Pancreas (tissue), 10 donors: ENCODE measurements at regions not wholly inside any gene's neighbourhood (a gene's known extent, or its start where the extent isn't known, plus 50 kb on each side); places are given as distances from the start of the nearest gene placed in this dataset.

Experiments
- ATAC-seq, 4 donors: fragments of 200-7000 bp; cut with Tn5 transposase; one replicate each; pipeline versions ENCODE4 v1.8.0 to v1.9.1; 2020; ENCODE audit warnings: mild to moderate bottlenecking in 4 of 4, moderate library complexity in 4 of 4
- DNase-seq, 6 donors: peaks; one replicate each; pipeline ENCODE4 v3.0.0-alpha.2; 2020
- FAIRE-seq: peaks from 2 replicates; lab custom pipeline; 2012; peaks lifted over from hg19 to GRCh38; lab: Jason Lieb, UNC
- H3K27ac ChIP-seq, 4 donors: fragments of 200-600 bp; sonication (generic); 1 replicate in 3 of 4; 2 replicates in 1 of 4; pipeline versions ENCODE4 v1.5.0 to v1.8.0; 2020
- H3K27me3 ChIP-seq, 4 donors: fragments of 200-600 bp; one replicate each; pipeline ENCODE4 v1.8.0; 2021
- H3K36me3 ChIP-seq, 3 donors: fragments of 200-600 bp; sonication (generic) in 1 of 3; one replicate each; pipeline versions ENCODE4 v1.5.0 to v1.8.0; 2020 to 2021
- H3K4me1 ChIP-seq, 3 donors: fragments of 200-600 bp; one replicate each; pipeline ENCODE4 v1.8.0; 2021
- H3K4me3 ChIP-seq, 4 donors: fragments of 200-600 bp; sonication (generic) in 2 of 4; one replicate each; pipeline versions ENCODE4 v1.5.0 to v1.8.0; 2020 to 2021
- H3K9me3 ChIP-seq, 4 donors: fragments of 200-600 bp; one replicate each; pipeline ENCODE4 v1.8.0; 2021
- WGBS, 2 donors: extraction: QIAGEN DNeasy Blood & Tissue Kit; methylation state at CpG; one replicate each; pipeline ENCODE4 v1.1.7; 2013; 5-methylcytosine and 5-hydroxymethylcytosine counted together
- intact Hi-C, 3 donors: fragments of 100-400 bp; cut with DNase I; formaldehyde crosslinking; loops; one replicate each; pipeline versions ENCODE4 v1.11.1 to v1.14.2; 2022
- TF ChIP-seq, protein P1 (sequence below), 4 donors: fragments of 200-600 bp; sonication (generic) in 3 of 4; IDR thresholded peaks; one replicate each; pipeline versions ENCODE4 v1.5.0 to v1.8.0; 2021; ENCODE audit warnings: antibody characterized with exemption in 4 of 4
- donor health status: healthy with polysubstance abuse.
- donor health status: DM: no; HTN: no; CAD: no; lungs with moderate emphysema.
- donor health status: DM: no; HTN: no; CAD: no.
- donor health status: control.
- donor health status: control.
- donor health status: Bipolar disorder and iron deficiency.
- donor health status: DM: yes; HTN: yes; CAD: no.
- donor health status: DM: no; HTN: no; CAD: no.
- donor health status: DM: no; HTN: no; CAD: no.
- donor health status: DM: yes; HTN: yes; CAD: no.

GRCh38 chr1:64366821-64367220 is 103.1 kb upstream of the CACHD1 start:
- Histone ChIP-seq H3K27me3 (no peaks in the 10 kb centered on the region), H3K4me1 (no peaks in the 10 kb centered on the region), H3K36me3 (no peaks in the 10 kb centered on the region), H3K9me3 (no peaks in the 10 kb centered on the region), H3K4me3 (no peak overlapping the region), H3K27ac (no peak overlapping the region)
- TF ChIP-seq, protein P1, sequence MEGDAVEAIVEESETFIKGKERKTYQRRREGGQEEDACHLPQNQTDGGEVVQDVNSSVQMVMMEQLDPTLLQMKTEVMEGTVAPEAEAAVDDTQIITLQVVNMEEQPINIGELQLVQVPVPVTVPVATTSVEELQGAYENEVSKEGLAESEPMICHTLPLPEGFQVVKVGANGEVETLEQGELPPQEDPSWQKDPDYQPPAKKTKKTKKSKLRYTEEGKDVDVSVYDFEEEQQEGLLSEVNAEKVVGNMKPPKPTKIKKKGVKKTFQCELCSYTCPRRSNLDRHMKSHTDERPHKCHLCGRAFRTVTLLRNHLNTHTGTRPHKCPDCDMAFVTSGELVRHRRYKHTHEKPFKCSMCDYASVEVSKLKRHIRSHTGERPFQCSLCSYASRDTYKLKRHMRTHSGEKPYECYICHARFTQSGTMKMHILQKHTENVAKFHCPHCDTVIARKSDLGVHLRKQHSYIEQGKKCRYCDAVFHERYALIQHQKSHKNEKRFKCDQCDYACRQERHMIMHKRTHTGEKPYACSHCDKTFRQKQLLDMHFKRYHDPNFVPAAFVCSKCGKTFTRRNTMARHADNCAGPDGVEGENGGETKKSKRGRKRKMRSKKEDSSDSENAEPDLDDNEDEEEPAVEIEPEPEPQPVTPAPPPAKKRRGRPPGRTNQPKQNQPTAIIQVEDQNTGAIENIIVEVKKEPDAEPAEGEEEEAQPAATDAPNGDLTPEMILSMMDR (IDR thresholded peaks at IDR 0.05) = no peak
- ATAC-seq = no peak
- FAIRE-seq = no peak
- 75 to 76% methylated on average over 2 of the region's 2 CpGs for whole genome bisulfite sequencing, 2 donors
- intact Hi-C loops = no loop called here
- no peak for DNase-seq

- ATAC-seq (no peak), FAIRE-seq (no peak), DNase-seq (no peak)
- TF ChIP-seq, protein P1 (IDR thresholded peaks at IDR 0.05) = no peak
- no peak overlapping the region for H3K27ac ChIP-seq
- H3K4me1 ChIP-seq = no peaks in the 10 kb centered on the region
- no peaks in the 10 kb centered on the region for H3K36me3 ChIP-seq
- intact Hi-C loops = no loop called here
- no peaks in the 10 kb centered on the region for H3K27me3 ChIP-seq
- H3K4me3 ChIP-seq = no peak overlapping the region
- no peaks in the 10 kb centered on the region for H3K9me3 ChIP-seq
- 78 to 90% methylated on average over 1 of the region's 1 CpG for WGBS, 2 donors
These were observed 101.6 kb upstream of the CACHD1 start for GRCh38 chr1:64368344-64368743.

DNA sequence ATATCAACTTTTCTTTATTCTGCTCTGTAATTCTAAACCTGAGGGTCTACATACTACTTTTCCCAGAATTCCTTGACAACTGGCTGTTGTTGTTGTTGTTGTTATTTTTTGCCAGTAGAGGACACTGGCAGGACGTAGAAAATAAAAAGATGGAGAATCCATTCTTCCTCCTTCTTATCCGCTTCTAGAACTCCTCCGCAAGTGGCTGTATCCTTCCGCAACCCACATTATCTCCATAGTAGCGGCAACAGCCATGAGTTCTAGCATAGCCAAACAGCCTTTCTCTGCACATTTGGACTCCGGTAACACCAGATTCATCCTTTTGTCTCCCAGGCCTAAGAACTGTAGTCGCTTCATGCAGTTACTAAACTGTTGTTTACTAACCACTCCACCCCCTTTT is 91.1 kb upstream of the CACHD1 start:
- FAIRE-seq = no peak
- no peak for ATAC-seq

DNA sequence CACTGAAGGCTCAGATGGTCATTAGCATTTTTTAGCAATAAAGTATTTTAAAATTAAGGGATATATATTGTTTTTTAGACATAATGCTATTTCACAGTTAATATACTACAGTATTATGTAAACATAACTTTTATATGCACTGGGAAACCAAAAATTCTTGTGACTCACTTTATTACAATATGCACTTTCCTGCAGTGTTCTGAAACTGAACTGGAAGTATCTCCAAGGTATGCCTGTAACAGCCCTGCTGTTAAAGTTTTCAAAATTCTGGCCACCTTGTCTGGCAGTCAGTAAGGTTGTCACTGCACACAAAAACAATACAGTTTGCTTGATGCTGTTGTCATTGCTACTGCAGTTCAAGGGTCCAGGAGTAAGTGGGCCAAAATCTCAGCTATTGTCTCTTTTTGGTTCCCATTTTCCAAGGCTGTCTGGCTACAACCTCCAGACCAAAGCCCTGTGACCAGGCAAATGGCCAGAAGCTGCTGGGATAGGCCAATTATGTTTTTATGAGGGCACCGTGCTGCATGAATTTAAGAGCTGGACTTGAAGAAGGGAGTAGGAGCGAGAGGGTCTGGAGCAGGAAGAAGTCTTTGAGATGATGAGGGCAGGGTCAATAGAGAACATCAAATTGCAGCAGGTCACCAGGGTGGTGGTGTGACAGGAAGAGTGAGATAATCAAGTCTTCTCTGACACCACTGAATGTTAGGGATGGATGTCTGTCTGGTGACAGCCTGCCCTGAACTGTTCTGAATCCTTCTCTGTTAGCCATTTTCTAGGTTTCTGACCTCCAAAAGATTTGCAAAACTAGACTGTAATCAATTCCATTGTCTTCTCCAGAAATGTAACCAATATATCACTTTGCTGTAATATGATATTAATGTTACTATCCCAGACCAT is 82.3 kb upstream of the CACHD1 start:
- 77 to 89% methylated on average over 2 of the region's 2 CpGs for WGBS, 2 donors
- Histone ChIP-seq H3K4me1 (no peaks in the 10 kb centered on the region), H3K36me3 (no peaks in the 10 kb centered on the region), H3K4me3 (no peak overlapping the region), H3K27ac (no peak overlapping the region), H3K9me3 (no peaks in the 10 kb centered on the region), H3K27me3 (no peaks in the 10 kb centered on the region)
- TF ChIP-seq, protein P1 (IDR thresholded peaks at IDR 0.05) = no peak
- intact Hi-C loops = no loop called here
- ATAC-seq (no peak), DNase-seq (no peak), FAIRE-seq (no peak)

More for the DNA sequence above, 91.1 kb upstream of the CACHD1 start:
- TF ChIP-seq, protein P1 (IDR thresholded peaks at IDR 0.05) = no peak
- H3K4me1 ChIP-seq = no peaks in the 10 kb centered on the region
- no peaks in the 10 kb centered on the region for H3K36me3 ChIP-seq
- no peak overlapping the region for H3K4me3 ChIP-seq
- DNase-seq = no peak
- H3K27ac ChIP-seq = no peak overlapping the region
- H3K27me3 ChIP-seq = no peaks in the 10 kb centered on the region
- WGBS, 2 donors = 83 to 87% methylated on average over 7 of the region's 7 CpGs
- no peaks in the 10 kb centered on the region for H3K9me3 ChIP-seq
- intact Hi-C loops = no loop called here

- Histone ChIP-seq H3K27me3 (no peaks in the 10 kb centered on the region), H3K27ac (no peak overlapping the region), H3K4me3 (no peak overlapping the region), H3K9me3 (no peaks in the 10 kb centered on the region), H3K36me3 (no peaks in the 10 kb centered on the region), H3K4me1 (no peaks in the 10 kb centered on the region)
- 77 to 78% methylated on average over 1 of the region's 1 CpG for WGBS, 2 donors
- ATAC-seq = no peak
- DNase-seq = no peak
- no peak for FAIRE-seq
- TF ChIP-seq, protein P1 (IDR thresholded peaks at IDR 0.05) = no peak
- intact Hi-C loops = no loop called here
These were observed 81.6 kb upstream of the CACHD1 start for GRCh38 chr1:64388336-64388735.
